ENCODE measurements at regions not wholly inside any gene's neighbourhood (a gene's known extent, or its start where the extent isn't known, plus 50 kb on each side); places are given as distances from the start of the nearest gene placed in this dataset.
"Not testable (repeated sequence)": the region's sequence is repeated elsewhere in the genome, so short reads cannot be mapped to it uniquely, and the experiment has no call there.

DNA sequence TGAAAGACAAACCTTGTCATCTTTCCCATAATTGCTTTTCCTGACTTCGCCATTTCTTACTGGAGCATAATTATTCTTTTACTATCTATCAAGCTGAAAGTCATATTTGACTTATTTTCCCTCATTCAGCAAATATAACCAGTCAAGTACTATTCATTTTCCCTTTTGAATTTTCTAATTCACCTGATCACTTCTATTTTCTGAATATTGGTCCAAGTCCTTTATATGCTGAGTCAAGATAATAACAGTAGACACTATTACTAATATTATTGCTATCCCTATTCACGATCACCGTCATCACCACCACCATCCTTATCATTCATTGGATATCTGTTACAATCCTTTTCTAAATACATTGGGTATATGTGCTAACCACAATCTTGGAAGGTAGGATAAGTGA, 728.0 kb downstream of the NOVA1 start:
- no peak for DNase-seq (ENCODE audit: low spot score)

- no peak for DNase-seq (ENCODE audit: low spot score)
These were observed 729.1 kb downstream of the NOVA1 start for GRCh38 chr14:25868521-25869314.

DNA sequence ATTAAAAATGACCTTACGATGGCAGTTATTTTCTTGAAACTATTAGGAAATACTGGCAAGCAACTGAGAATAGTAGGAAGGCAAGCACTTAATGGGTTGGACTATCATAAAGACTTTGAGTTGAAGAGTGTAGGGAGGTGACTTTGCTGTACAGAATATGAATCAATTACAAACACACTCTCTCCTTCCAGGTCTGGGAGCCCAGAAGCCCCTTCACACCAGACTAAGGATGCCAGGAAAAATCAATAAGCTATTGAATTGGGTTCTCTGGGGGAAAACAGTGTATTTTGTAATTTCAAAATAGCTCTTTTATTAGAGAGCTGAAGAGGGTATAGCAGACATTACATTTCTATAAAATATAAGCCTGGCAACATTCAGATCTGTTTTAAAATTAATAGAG, 736.4 kb downstream of the NOVA1 start:
- DNase-seq (ENCODE audit: low spot score), result no peak

- DNase-seq (ENCODE audit: low spot score), result no peak
These were observed 749.2 kb downstream of the NOVA1 start for GRCh38 chr14:25848601-25849000.

DNA sequence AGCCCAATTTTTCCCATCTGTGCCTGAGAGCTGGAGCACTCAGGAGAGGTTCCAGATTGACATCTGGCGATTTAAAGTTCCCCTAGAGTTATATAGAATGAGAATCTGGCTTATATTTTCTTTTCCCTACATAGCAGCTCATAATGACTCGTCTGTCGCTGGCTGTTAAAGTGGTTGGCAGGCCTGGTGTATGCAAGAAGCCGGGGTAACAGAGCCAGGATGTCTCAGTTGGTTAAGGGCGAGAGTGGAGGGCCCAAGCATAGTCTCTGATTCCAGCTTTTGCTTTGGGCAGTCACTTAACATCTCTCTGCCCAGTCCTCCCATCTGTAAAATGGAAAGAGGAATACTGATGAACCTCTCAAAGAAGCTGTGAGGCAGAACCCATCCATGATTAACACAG, 751.6 kb downstream of the NOVA1 start:
- no peak for DNase-seq (ENCODE audit: low spot score)

DNA sequence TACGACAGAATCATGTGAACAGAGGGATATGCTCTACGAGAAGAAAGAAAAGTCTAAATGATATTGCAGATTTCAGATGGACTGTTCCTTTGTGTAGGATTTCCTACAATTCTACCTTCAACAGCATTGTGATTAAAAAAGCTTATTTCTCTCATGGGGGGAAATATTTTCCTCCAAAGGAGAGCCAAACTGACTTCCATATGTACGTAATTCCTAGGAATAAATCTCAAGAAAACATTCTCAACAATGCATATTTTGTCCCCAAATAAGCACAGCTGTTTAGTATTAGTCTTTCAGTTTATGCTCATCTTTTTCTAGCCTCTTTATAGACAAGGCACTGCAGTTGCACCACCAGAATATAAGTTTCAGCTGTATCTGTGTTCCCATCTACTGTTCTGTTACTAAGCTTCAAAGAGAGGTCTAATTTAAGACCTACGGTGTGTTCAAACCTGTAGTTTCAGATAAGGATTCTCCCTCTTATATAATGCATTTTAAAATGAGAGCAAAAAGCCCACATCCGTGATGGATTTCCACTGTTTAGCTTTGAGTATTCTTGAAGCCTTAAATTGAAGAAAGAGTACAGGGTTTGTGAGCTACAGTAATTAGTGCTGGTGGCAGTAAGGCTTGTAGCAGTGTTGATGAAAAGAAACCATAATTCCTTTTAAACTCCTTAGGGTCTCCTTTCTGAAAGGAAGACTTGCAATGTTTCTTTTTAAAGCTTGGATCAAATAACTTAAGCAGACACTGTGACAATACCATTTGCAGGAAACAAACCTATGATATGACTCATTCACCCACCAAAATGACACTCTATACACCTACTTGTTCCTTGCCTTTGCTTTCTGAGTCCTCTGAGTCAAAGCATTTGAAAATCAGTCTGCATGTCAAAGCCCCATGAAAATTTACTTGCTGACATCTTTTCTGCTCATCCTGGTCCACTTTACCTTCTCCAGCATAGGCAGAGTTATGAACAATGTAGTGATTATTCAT, 754.1 kb downstream of the NOVA1 start:
- DNase-seq (ENCODE audit: low spot score), result peak; percentile 7

GRCh38 chr14:25841226-25841625, 756.6 kb downstream of the NOVA1 start:
- no peak for DNase-seq (ENCODE audit: low spot score)

DNA sequence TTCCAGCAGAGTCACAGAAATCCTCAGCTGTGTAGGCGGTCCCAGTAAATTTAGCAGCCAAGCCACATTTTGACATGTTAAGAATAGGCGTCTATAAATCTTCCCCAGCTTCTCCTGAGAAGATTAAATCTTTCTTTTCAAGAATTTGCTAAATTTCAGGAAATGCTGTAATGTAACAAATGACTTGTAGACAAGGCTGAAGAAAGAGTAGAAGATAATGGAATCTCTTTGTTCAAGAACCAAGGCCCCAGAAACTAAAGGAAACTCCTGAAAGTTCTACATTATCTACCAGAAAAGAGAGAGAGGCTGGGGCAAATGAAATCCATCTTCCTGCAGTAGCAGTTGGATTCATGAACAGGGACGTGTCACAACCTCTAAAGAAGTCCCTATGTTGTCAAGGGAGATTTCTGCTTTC, 760.3 kb downstream of the NOVA1 start:
- peak; percentile 13 for DNase-seq (ENCODE audit: low spot score)

GRCh38 chr14:25836636-25837035, 761.2 kb downstream of the NOVA1 start:
- DNase-seq (ENCODE audit: low spot score), result no peak

GRCh38 chr14:25833341-25834126, 764.3 kb downstream of the NOVA1 start:
- peak; percentile 42 for DNase-seq (ENCODE audit: low spot score)

DNA sequence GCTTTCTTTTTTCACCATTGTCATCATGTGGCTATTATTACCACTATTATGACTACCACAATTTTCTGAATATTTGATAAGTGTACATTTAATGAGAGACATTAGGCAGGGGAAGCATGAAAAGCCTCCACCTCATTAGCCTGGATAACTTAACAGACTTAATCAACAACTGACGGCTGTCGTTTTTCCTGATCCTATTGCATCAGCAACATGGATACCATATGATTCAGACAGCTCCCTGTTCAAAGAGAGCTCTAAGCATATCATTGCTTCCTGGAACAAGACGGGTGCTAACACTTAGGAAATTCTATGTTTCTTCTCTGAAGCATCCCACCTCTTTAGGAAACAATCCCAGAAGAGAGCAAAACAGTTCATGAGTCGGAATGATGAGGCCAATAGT, 765.2 kb downstream of the NOVA1 start:
- DNase-seq (ENCODE audit: low spot score), result no peak

GRCh38 chr14:25828562-25828961, 769.3 kb downstream of the NOVA1 start:
- no peak for DNase-seq (ENCODE audit: low spot score)

DNA sequence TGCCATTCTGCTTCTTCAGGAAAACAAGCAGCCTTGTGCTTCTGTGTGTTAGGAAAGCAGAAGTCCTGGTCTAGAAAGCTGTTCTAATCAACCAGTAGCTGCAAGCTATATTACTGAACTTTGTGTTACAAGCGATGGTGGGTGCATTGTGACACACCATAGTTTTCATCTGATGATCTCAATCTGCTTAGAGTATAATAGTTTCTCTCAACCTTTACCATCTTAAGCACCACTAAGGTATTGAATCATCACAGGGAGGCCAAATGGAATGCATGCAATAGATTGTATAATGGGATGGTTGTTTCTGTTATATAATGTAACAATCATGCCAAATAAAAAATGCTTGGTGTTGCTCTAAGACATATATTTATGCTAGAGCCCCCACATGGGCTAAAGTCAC, 771.7 kb downstream of the NOVA1 start:
- no peak for DNase-seq (ENCODE audit: low spot score)

DNA sequence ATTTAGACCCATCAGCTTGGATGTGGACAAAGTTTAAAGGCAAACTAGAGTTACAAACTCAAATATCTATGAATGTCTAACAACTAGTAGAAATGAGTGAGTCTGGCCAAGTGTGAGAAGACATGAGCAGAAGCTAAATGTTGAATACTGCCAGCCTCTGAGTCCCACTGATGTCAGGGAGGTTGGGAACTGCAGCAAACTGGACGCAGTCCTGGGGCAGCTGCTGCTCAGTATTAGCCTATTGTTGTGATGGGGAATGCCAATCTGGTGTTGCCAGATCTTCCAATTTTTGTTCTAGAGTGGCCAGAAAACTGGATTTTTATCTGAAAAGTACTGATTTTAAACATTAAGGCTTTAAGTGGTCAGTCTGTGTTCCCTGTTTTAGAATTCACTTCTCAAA, 770.4 kb upstream of the STXBP6 start:
- no peak for DNase-seq (ENCODE audit: low spot score)

- DNase-seq (ENCODE audit: low spot score), result not testable (repeated sequence)
These were observed 764.7 kb upstream of the STXBP6 start for GRCh38 chr14:25814622-25815021.

GRCh38 chr14:25803386-25804018, 753.6 kb upstream of the STXBP6 start:
- no peak for DNase-seq (ENCODE audit: low spot score)

DNA sequence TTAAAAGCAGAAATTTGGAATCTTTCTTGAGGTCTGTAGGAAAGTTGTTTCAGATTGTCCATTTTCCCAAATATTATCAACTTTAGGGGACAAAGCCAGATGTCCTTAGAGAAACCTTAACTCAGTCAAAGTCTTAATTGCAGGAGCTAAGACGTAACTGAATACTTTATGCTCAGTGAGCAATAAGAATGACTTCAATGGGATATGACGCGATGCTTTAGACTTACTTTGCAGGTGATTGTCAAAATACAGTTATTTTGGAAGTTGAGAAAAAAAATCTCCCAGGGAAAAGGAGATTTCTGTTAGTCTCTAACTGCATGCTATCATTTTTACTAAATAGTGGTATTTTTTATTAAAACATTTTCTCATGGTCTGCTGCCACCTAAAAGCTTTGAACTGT, 750.9 kb upstream of the STXBP6 start:
- no peak for DNase-seq (ENCODE audit: low spot score)

DNA sequence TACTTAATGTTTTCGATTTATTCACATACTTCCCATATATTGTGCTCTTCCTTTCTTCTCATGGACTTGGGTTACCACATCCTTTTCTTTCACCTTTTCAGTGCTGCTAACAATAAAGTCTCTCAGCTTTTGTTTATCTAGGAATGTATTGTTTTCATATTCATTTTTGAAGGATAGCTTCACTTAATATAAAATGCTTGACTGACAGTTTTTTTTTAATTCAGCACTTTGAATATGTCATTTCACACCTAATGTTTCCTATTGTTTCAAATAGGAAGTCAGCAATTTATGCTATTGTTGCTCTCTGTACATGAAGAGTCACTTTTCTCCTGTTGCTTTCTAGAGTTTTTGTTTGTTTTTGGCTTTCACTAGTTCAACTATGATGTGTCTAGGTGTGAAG, 738.3 kb upstream of the STXBP6 start:
- DNase-seq (ENCODE audit: low spot score), result no peak

DNA sequence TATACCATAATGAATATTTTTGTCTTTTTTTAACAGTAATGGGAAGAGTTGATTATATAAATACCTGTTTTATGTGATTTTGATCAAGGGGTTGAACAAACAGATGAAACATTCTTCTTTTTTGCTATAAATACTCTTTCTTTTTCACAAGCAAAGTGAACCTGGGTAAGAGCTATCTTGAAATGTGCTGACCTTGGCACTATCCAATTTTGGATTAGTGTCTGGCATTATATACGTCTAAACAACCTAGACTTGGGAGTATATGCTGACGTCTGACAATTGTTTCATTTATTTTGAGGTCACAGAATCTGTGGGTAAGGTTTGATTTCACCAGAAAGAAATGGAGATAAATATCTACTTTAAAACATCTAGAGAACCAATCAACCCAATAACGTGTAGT, 716.0 kb upstream of the STXBP6 start:
- DNase-seq (ENCODE audit: low spot score), result no peak

- no peak for DNase-seq (ENCODE audit: low spot score)
These were observed 710.1 kb upstream of the STXBP6 start for GRCh38 chr14:25759920-25760655.

DNA sequence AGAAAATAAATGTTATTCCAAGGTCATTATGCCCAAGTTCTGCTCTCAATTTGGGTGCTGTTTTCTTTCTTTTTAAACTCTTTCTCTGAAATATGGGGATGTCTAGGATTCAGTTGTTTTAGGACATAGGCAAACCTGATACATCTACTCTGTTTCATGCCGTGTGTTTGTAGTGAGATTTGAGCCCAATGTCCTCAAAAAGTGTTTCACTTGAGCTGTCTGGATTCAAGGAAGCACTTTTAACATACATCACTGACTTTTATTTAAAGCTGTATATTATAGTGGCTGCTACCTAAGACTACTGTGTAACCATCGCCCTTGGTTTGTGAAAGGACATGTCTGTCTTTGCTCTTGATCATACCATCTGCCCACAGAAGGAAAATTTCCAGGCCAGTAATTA, 709.3 kb upstream of the STXBP6 start:
- no peak for DNase-seq (ENCODE audit: low spot score)
